Retinal pigment epithelial cell (primary cell): ENCODE measurements at regions not wholly inside any gene's neighbourhood (a gene's known extent, or its start where the extent isn't known, plus 50 kb on each side); places are given as distances from the start of the nearest gene placed in this dataset.
A peak's percentile ranks its signal among the peaks of the same experiment; 100 is the strongest.

Experiments
- DNase-seq: peaks from one replicate; pipeline ENCODE4 v3.0.0-alpha.2; 2010; ENCODE audit warnings: low read depth
- H3K4me3 ChIP-seq: 2 replicates; pipeline ENCODE4 v1.5.1; 2011; ENCODE audit warnings: mild to moderate bottlenecking, low read length, control low read depth, moderate library complexity
- TF ChIP-seq, protein P1 (sequence below): conservative IDR thresholded peaks from 2 replicates; pipeline ENCODE4 v1.5.1; 2011; ENCODE audit warnings: low read depth, low read length, control low read depth, inconsistent platforms

DNA sequence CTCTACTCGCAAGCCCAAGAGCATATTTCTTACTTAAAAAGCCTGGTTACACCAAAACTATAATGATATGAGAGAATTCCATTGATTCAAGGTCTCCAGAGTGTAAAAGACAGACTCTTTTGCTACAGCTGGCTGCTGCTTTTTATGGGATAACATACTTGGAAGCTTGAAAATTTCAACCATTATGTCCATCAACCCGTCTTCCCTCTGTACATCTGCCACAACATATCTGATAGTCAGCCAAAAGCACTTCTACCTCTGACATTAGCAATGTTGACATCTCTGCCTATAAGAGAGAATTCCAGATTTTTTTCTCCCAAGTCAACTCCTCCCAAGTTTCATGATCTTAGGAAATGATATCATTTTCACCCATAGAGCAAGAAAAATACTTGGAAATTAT is 54.4 kb upstream of the IQCM start:
- TF ChIP-seq, protein P1, sequence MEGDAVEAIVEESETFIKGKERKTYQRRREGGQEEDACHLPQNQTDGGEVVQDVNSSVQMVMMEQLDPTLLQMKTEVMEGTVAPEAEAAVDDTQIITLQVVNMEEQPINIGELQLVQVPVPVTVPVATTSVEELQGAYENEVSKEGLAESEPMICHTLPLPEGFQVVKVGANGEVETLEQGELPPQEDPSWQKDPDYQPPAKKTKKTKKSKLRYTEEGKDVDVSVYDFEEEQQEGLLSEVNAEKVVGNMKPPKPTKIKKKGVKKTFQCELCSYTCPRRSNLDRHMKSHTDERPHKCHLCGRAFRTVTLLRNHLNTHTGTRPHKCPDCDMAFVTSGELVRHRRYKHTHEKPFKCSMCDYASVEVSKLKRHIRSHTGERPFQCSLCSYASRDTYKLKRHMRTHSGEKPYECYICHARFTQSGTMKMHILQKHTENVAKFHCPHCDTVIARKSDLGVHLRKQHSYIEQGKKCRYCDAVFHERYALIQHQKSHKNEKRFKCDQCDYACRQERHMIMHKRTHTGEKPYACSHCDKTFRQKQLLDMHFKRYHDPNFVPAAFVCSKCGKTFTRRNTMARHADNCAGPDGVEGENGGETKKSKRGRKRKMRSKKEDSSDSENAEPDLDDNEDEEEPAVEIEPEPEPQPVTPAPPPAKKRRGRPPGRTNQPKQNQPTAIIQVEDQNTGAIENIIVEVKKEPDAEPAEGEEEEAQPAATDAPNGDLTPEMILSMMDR: no peak
- no peak overlapping the region for H3K4me3 ChIP-seq
- DNase-seq: no peak

DNA sequence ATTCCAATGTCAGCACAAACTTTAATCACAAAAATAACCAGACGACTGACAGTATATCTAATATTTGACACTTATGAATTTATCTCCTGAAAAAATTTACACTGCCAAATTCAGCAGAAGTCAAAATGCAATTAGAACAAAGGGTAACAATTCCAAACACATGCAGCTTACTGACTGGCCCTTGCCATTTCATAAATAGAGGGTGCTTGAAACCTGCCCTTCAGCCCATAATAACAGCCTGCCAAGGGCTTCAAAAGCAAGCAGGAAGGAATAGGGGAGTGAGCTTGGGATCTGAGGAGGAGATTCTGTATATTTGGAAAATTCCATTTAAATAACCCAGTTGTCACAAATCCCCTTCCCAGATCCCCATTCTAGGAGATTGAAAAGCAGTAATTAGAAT is 66.1 kb upstream of the IQCM start:
- DNase-seq: no peak
- TF ChIP-seq, protein P1: no peak
- no peak overlapping the region for H3K4me3 ChIP-seq

DNA sequence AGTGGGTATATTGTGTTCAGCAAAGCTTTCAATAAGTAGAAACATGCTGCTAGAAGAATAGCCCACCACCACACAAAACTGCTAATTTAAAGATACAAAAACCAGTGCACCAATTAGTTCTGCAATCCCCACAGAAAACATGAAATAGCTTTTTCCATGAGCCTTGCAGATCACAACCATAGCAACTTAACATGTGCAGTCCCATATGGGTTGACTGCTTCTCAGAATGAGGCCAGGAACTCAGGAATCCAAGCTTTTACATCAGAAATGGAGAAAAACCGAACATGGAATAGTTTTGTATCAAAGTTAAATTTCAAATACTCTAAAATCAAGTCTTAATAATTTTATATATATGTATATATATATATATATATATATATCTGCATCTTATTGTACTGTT is 66.6 kb upstream of the IQCM start:
- TF ChIP-seq, protein P1: no peak
- no peak overlapping the region for H3K4me3 ChIP-seq
- DNase-seq: no peak

DNA sequence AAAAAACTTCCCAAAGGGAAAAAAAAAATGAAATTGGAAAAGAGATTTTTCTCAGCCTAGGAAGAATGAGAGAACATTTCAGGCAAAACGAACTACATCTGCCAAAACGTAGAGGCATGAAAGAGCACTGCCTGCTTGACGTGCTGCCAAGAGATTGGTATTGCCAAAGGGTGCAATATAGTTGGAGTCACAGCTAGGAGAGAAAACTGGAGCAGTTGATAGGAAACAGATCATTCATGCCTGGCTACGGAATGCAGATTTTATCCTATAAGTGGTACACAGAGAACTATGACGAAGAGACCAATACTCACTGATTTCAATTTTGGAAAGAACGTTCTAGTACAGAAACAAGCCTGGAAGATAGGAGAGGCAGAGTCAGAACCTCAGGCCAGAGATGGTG is 68.4 kb upstream of the IQCM start:
- no peak for DNase-seq
- TF ChIP-seq, protein P1: no peak
- no peak overlapping the region for H3K4me3 ChIP-seq

DNA sequence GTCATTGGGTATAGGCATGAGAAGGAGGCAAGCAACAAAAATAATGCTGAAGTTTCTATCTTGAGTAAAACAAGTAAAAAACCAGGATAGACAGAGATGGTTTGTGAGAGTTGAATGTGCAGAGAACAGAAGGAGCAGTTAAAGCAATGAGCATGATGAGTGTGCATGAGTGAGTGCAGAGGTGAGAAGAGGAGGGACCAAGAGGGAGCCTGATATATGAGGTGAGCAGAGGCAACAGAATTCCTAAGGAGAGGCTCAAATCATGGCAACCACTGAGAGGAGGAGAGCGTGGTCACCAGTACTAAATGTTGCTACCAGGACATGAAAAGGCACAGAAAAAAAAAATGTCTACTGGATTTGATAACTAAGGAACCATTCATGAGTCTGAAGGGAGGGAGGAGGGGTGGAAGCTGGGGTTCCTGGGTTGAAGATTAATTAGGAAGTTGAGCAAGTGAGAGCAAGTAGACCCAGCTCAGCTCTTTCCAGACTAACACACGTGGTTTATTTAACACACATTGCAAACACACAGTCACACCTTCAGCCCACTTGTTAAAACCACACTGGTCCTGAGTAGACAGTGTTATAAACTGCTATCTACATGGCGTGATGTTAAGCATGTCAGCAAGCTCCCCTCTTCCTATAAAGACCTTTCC is 69.0 kb upstream of the IQCM start:
- DNase-seq: no peak
- TF ChIP-seq, protein P1: no peak
- H3K4me3 ChIP-seq: no peak overlapping the region

DNA sequence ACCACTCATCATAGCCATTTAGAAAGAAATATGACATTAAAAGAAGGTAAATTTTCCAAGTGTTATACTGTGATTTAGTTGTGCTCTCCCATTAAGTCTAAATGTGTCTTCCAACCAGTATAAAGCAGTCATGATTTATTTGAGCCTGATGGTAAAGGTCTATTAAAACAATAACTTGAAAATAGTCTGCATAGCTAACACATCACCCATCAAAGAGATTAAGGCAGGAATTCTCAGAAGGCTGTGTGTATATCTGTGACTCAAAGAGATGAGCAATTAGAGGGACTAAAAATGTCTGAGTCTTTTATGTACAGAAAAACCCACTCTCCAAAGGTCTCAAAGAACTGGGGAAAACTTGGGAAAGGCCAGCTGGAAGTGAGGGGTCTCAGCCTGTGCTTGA is 70.3 kb upstream of the IQCM start:
- peak; percentile 69 for DNase-seq
- no peak overlapping the region for H3K4me3 ChIP-seq
- TF ChIP-seq, protein P1: no peak

DNA sequence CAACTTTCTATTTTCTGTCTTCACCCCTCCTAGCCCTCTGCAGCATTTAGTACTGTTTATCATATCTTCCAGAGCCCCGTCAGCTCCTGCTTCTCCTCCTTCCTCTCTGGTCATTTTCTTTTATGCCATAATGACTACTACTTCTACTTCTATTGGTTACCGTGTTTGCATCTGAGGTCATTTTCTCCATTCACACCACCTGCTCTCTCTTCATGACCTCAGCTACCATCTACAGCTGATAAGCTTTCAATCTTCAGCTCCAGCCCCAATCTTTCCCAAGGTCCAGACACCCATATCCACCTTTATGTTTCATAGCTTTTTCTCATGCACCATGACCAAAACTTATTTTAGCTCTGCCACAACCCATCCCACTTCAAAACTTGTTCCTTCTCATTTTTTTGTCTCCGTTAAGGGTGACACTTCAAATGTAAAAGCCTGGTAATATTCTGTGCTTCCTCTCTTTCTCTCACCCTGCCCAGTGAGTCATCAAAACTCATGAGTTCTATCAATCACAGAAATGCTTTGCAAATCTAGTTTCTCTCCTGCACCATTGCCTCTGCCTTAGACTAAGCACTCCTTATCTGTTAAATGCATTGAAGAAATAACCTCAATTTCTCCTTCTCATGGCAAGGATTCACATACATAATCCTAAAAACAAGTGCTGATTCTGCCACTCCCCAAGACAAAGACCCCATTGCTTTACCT is 71.3 kb upstream of the IQCM start:
- TF ChIP-seq, protein P1: no peak
- DNase-seq: peak; percentile 21
- H3K4me3 ChIP-seq: no peak overlapping the region
